Gastrocnemius medialis (tissue), 4 donors: ENCODE measurements at regions not wholly inside any gene's neighbourhood (a gene's known extent, or its start where the extent isn't known, plus 50 kb on each side); places are given as distances from the start of the nearest gene placed in this dataset.

Experiments
- ATAC-seq, 2 donors: fragments of 150-250 bp; one replicate each; pipeline ENCODE4 v1.9.1; 2016
- DNase-seq, 2 donors: peaks; one replicate each; pipeline ENCODE4 v3.0.0-alpha.2; 2019
- H3K27ac ChIP-seq, 4 donors: fragments of 200-600 bp; sonication (generic); 1 replicate in 1 of 4; 2 replicates in 3 of 4; pipeline ENCODE4 v1.5.1; 2016 to 2018; ENCODE audit warnings: mild to moderate bottlenecking in 2 of 4, moderate library complexity in 1 of 4
- H3K27me3 ChIP-seq, 3 donors: fragments of 200-600 bp; sonication (generic) in 2 of 3; 1 replicate in 1 of 3; 2 replicates in 2 of 3; pipeline versions ENCODE4 v1.5.1 to v1.6.0; 2016 to 2019; ENCODE audit warnings: mild to moderate bottlenecking in 1 of 3, moderate library complexity in 1 of 3
- H3K36me3 ChIP-seq, 2 donors: fragments of 200-600 bp; sonication (generic) in 1 of 2; one replicate each; pipeline ENCODE4 v1.5.1; 2017 to 2018
- H3K4me1 ChIP-seq, 2 donors: fragments of 200-600 bp; sonication (generic) in 1 of 2; one replicate each; pipeline ENCODE4 v1.5.1; 2016 to 2017; ENCODE audit warnings: mild to moderate bottlenecking in 2 of 2
- H3K4me3 ChIP-seq, 4 donors: fragments of 200-600 bp; sonication (generic) in 3 of 4; 1 replicate in 1 of 4; 2 replicates in 3 of 4; pipeline ENCODE4 v1.5.1; 2016 to 2019; ENCODE audit warnings: mild to moderate bottlenecking in 2 of 4
- H3K9me3 ChIP-seq, 3 donors: fragments of 200-600 bp; sonication (generic) in 2 of 3; 1 replicate in 1 of 3; 2 replicates in 2 of 3; pipeline ENCODE4 v1.5.1; 2016 to 2019
- CTCF ChIP-seq, 5 experiments: fragments of 450-650 bp in 3 of 5; fragments of 200-600 bp in 2 of 5; sonication (generic) in 2 of 5; IDR thresholded peaks in 4 of 5; conservative IDR thresholded peaks in 1 of 5; 1 replicate in 4 of 5; 2 replicates in 1 of 5; pipeline ENCODE4 v1.5.1; 2016 to 2019; ENCODE audit warnings: antibody characterized with exemption in 5 of 5, mild to moderate bottlenecking in 3 of 5, moderate library complexity in 3 of 5
- POLR2A ChIP-seq, 2 donors: fragments of 450-650 bp; IDR thresholded peaks; one replicate each; pipeline ENCODE4 v1.6.1; 2017; ENCODE audit warnings: antibody characterized with exemption in 2 of 2, mild to moderate bottlenecking in 2 of 2, moderate library complexity in 2 of 2
- in situ Hi-C, 4 donors: fragments of 200-750 bp; cut with MboI; loops; one replicate each; pipeline versions ENCODE4 v1.15.0 to v1.8.0; 2017; ENCODE audit warnings: low sequenced_read_pairs in 4 of 4
- intact Hi-C: fragments of 100-400 bp; cut with DNase I; formaldehyde crosslinking; loops from one replicate; pipeline ENCODE4 v1.15.1; 2023; ENCODE audit warnings: low total_unique reads

GRCh38 chrX:145687707-145688106, 129.9 kb upstream of the SLITRK2 start:
- H3K27me3 ChIP-seq, result no peaks in the 10 kb centered on the region
- H3K27ac ChIP-seq, result no peak overlapping the region
- H3K4me3 ChIP-seq, result no peak overlapping the region
- TF ChIP-seq CTCF (IDR thresholded peaks at IDR 0.05 in 4 of 5, conservative IDR thresholded peaks at IDR 0.05 in 1 of 5) (no peak), POLR2A (IDR thresholded peaks at IDR 0.05) (no peak)
- ATAC-seq (no peak), DNase-seq (no peak)
- H3K4me1 ChIP-seq, result no peaks in the 10 kb centered on the region
- H3K36me3 ChIP-seq, result no peaks in the 10 kb centered on the region
- intact Hi-C loops, result no loop called here
- H3K9me3 ChIP-seq, result no peaks in the 10 kb centered on the region
- in situ Hi-C loops, result no loop called here

- no peaks in the 10 kb centered on the region for H3K27me3 ChIP-seq
- no peak for ATAC-seq
- in situ Hi-C loops, result no loop called here
- TF ChIP-seq CTCF (IDR thresholded peaks at IDR 0.05 in 4 of 5, conservative IDR thresholded peaks at IDR 0.05 in 1 of 5), result no peak
- TF ChIP-seq POLR2A (IDR thresholded peaks at IDR 0.05), result no peak
- H3K36me3 ChIP-seq, result no peaks in the 10 kb centered on the region
- no peak for DNase-seq
- H3K4me1 ChIP-seq, result no peaks in the 10 kb centered on the region
- H3K27ac ChIP-seq, result no peak overlapping the region
- H3K4me3 ChIP-seq, result no peak overlapping the region
- intact Hi-C loops, result no loop called here
- no peaks in the 10 kb centered on the region for H3K9me3 ChIP-seq
These were observed 123.6 kb upstream of the SLITRK2 start for GRCh38 chrX:145694048-145694447.

- in situ Hi-C loops, result no loop called here
- intact Hi-C loops, result no loop called here
- TF ChIP-seq POLR2A (IDR thresholded peaks at IDR 0.05), result no peak
- no peak for TF ChIP-seq CTCF (IDR thresholded peaks at IDR 0.05 in 4 of 5, conservative IDR thresholded peaks at IDR 0.05 in 1 of 5)
- H3K4me1 ChIP-seq, result no peaks in the 10 kb centered on the region
- H3K36me3 ChIP-seq, result no peaks in the 10 kb centered on the region
- ATAC-seq (no peak), DNase-seq (no peak)
- no peaks in the 10 kb centered on the region for H3K27me3 ChIP-seq
- H3K9me3 ChIP-seq, result no peaks in the 10 kb centered on the region
- no peak overlapping the region for H3K27ac ChIP-seq
- H3K4me3 ChIP-seq, result no peak overlapping the region
These were observed 101.9 kb upstream of the SLITRK2 start for GRCh38 chrX:145715641-145716138.

DNA sequence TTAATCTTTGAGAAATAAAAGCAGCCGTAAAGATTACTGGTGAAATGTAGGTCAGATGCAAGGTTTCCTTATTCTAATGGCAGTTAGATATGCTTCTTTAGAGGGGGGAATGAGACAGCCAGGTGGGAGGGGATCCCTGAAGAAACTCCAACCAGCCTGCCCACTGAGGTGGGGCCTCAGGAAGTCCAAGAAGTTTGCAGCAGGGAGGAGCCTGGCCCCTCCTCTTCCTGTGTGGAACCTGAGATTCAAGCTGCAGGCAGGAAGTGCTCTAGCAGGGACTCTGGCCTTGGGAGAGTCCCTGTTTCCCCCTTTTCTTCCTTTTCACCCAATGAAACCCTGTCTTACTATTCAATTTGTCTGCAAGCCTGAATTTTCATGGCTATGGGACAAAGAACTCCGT, 101.4 kb upstream of the SLITRK2 start:
- in situ Hi-C loops, result no loop called here
- Histone ChIP-seq H3K9me3 (no peaks in the 10 kb centered on the region), H3K27ac (no peak overlapping the region), H3K36me3 (no peaks in the 10 kb centered on the region), H3K4me3 (no peak overlapping the region), H3K27me3 (no peaks in the 10 kb centered on the region), H3K4me1 (no peaks in the 10 kb centered on the region)
- intact Hi-C loops, result no loop called here
- TF ChIP-seq POLR2A (IDR thresholded peaks at IDR 0.05) (no peak), CTCF (IDR thresholded peaks at IDR 0.05 in 4 of 5, conservative IDR thresholded peaks at IDR 0.05 in 1 of 5) (no peak)
- ATAC-seq (no peak), DNase-seq (no peak)

- intact Hi-C loops, result no loop called here
- ATAC-seq (no peak), DNase-seq (no peak)
- TF ChIP-seq CTCF (IDR thresholded peaks at IDR 0.05 in 4 of 5, conservative IDR thresholded peaks at IDR 0.05 in 1 of 5) (no peak), POLR2A (IDR thresholded peaks at IDR 0.05) (no peak)
- no peaks in the 10 kb centered on the region for H3K4me1 ChIP-seq
- no peaks in the 10 kb centered on the region for H3K9me3 ChIP-seq
- no peaks in the 10 kb centered on the region for H3K27me3 ChIP-seq
- in situ Hi-C loops, result no loop called here
- no peaks in the 10 kb centered on the region for H3K36me3 ChIP-seq
- no peak overlapping the region for H3K4me3 ChIP-seq
- H3K27ac ChIP-seq, result no peak overlapping the region
These were observed 90.2 kb upstream of the SLITRK2 start for GRCh38 chrX:145727476-145727875.
